HG03354 (cell line): ENCODE measurements at regions not wholly inside any gene's neighbourhood (a gene's known extent, or its start where the extent isn't known, plus 50 kb on each side); places are given as distances from the start of the nearest gene placed in this dataset.
"Not testable (repeated sequence)": the region's sequence is repeated elsewhere in the genome, so short reads cannot be mapped to it uniquely, and the experiment has no call there.

ENCODE experiments used
- ATAC-seq: cut with Tn5 transposase; IDR thresholded peaks from one replicate; pipeline ENCODE4 v1.9.1; 2021; ENCODE audit warnings: mild to moderate bottlenecking; ENCODE audit not compliant: unreplicated experiment, poor library complexity, severe bottlenecking

GRCh38 chr3:99586701-99587100 is 51.7 kb upstream of the COL8A1 start:
- ATAC-seq: no peak

DNA sequence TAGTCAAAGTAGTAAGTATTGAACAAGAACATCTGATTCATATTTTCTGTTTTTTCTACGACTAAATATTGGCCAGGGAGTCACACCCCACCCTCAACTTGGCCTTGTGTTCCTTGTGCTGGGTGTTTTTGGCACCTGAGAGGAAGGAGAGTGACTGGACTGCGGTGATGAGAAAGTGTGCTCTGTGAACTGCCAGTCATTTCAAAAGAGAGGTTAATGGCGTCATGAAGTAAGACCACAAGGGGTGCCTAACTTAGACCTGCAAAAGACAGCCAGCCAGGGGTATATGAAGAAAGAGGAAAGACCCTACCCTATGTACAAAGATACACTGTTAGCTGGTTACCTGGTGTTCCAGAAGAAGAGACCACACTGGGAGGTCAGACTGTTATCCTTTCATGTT is 58.4 kb upstream of the COL8A1 start:
- no peak for ATAC-seq

DNA sequence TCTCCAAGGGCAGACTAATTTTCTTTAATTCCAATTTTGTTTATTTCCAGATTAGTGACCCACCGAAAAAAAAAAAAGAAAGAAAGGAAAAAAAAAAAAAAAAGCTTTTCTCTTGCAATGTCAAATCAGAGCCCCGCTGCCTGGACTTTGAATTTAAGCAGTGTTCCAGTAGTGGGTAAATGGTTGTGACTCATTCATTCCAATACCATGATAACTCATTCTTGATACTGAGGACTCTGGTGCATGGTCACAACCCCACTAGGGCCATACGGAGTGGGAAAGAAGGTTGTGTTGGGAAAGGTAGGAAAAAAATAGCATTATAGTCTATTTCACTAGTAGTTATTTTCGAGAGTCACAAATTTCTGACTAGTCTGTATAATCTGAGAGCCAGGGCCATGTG is 59.1 kb upstream of the COL8A1 start:
- no peak for ATAC-seq

GRCh38 chr3:99578339-99578970 is 59.9 kb upstream of the COL8A1 start:
- no peak for ATAC-seq

DNA sequence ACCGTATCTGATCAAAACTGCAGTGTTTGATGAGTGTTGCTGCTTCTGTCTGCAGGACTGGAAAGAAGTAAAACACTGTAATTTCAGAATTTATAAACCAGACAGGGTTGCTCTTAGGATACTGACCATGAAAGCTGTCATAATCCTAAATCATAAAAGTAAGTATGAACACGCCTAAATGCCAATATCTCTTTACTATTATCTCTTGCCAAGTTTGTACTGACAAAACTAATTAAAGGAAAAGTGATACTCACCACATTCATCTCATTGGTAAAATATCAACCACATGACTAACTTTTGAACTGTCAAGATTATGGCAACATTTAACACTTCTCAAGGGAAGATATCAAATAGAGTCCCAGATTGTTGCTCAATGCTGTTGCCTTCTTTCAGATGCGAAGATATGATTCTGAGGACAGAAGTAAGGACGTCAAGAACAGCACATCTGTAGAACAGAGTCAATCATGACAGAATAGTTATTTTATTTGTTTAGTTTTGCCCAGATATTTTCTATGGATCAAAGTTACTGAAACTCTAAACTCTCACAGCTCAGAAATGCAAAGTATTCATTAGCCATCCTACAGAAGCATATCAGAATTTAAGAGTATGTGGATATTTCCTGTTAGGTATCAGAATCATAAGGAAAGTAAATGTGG is 61.4 kb upstream of the COL8A1 start:
- no peak for ATAC-seq

- ATAC-seq: no peak
Measured at GRCh38 chr3:99575683-99576082, 62.7 kb upstream of the COL8A1 start.

- ATAC-seq: no peak
Measured at GRCh38 chr3:99570061-99570460, 68.3 kb upstream of the COL8A1 start.

- no peak for ATAC-seq
Measured at GRCh38 chr3:99568663-99569335, 69.6 kb upstream of the COL8A1 start.

DNA sequence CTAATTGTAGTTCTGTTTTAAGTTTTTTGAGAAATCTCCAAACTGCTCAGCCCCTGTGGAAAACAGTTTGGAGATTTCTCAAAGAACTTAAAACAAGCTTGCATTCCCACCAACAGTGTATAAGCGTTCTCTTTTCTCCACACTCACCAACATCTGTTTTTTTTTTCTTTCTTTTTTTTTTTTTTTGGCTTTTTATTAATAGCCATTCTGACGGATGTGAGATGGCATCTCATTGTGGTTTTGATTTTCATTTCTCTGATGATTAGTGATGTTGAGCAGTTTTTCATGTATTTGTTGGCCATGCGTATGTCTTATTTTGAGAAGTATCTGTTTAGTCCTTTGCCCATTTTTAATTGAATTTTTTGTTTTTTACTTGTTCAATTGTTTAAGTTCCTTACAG is 73.1 kb upstream of the COL8A1 start:
- ATAC-seq: no peak

- ATAC-seq: no peak
Measured at GRCh38 chr3:99562990-99563607, 75.3 kb upstream of the COL8A1 start.

GRCh38 chr3:99562138-99562537 is 76.3 kb upstream of the COL8A1 start:
- ATAC-seq: no peak

DNA sequence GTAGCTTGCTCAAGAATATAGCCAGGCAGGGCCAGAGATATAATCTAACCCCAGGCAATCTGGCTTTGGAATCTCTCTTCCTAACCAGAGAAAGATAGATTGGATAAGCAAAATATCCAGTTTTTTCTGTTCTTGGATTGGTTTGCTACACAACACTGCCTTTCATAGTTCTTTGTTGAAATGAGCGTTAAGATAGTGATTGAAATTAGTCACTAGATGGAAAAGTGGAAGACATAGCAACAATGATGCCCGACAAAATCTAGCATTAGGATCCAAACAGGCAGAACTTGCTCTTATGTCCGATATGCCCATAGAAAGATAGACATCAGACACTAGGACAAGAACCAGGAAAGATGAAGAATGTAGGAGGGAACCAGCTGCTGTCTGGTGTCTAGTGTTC is 77.3 kb upstream of the COL8A1 start:
- no peak for ATAC-seq

DNA sequence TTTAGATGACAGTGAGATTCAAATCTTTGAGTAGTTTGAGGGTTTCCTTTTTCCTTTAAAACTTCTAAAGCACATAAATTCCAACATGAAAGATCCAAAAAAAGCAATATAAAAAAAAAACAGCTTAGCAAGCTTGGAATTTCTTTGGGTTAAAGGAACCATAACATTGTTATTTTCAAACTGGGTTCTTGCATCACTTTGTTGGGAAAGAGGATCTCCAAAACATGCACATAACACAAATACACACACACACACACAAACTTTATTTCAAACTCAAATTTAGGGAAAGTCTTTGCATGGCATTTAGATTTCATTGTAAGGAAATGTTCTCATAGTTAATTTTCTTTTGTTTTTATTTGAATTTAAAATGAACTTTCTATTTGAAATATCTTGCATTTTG is 79.2 kb upstream of the COL8A1 start:
- ATAC-seq: no peak

DNA sequence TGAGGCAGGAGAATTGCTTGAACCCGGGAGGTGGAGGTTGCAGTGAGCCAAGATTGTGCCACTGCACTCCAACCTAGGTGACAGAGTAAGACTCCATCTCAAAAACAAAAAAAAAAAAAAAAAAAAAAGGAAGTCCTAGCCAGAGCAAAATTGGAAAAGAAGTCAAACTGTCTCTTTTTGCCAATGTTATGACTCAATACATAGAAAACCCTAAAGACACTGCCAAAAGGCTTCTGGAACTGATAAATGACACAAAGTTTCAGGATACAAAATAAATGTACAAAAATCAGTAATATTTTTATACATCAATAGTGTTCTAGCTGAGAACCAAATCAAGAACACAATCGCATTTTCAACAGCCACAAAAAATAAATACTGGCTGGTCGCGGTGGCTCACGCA is 82.5 kb upstream of the COL8A1 start:
- ATAC-seq: not testable (repeated sequence)

DNA sequence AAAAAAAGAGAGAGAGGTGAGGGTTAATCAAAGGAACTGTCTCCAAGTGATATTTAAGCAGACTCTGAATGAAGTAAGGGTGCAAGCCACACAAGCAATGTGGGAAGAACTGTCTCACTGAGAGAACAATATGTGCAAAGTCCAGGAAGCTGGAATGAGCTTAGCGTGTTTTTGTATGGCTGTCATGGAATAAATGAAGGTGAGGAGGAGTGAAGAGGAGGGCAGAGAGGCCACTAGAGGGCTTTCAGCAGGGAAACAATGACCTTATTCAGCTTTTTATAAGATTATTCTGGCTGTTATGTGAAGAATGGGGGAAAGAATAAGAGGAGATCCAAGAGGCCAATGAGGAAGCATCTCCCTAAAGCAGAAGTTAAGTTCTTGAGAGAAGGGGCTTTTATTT is 86.9 kb upstream of the COL8A1 start:
- no peak for ATAC-seq

GRCh38 chr3:99549957-99550603 is 88.3 kb upstream of the COL8A1 start:
- no peak for ATAC-seq

DNA sequence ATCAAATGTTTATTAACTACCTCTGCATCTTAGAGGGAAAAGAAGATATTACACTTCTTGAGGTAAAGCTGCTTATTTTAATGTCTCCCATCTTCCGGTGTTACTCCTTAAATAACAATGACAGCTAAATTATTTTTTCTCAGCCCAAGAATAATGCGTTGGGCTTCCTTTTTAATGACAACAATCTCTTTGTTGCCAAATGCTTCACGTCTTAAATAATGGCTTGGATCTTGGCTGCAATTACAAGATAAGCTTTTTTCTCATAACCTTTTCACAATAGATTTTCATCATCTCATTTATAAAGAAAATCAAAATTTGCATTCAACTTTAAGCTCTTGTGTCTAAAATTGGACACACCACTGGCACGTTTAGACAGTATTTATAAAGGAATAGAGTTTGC is 89.2 kb upstream of the COL8A1 start:
- ATAC-seq: no peak

- ATAC-seq: no peak
Measured at GRCh38 chr3:99548674-99549073, 89.7 kb upstream of the COL8A1 start.

- no peak for ATAC-seq
Measured at GRCh38 chr3:99545941-99546580, 92.3 kb upstream of the COL8A1 start.

DNA sequence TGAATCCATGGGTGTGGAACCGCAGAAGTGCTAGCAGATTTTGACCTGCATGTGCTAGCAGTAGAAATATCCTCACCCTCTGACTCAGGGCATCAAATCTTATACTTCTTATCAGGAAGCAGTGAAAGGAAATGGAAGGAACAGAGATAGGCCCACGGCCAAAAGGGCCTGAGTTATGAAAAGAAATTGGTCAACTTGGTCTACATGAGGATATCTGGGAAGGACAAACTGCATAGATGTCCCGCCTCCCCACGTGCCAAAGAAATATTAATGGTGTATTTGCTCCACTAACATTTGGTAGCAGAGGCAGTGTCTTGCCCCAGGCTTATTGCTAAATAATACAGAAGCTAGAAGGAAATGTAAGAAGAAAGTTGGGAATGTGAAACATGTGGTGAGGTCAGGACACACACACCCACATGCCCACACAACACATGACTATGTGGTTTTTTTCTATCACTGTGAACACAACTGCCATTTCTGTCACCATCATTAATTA is 93.6 kb upstream of the COL8A1 start:
- no peak for ATAC-seq
